Osteocyte (in vitro differentiated cells): ENCODE measurements at regions not wholly inside any gene's neighbourhood (a gene's known extent, or its start where the extent isn't known, plus 50 kb on each side); places are given as distances from the start of the nearest gene placed in this dataset.

Source experiments
- DNase-seq: peaks from one replicate; pipeline ENCODE4 v3.0.0; 2021; ENCODE audit warnings: mixed read lengths; ENCODE audit not compliant: unreplicated experiment; ENCODE audit errors: extremely low spot score
- H3K27ac Mint-ChIP-seq: one replicate; pipeline ENCODE4 v1.8.0; 2021; ENCODE audit warnings: mild to moderate bottlenecking, mixed read lengths; ENCODE audit not compliant: unreplicated experiment
- H3K27me3 Mint-ChIP-seq: one replicate; pipeline ENCODE4 v1.8.0; 2021; ENCODE audit warnings: mixed read lengths; ENCODE audit not compliant: unreplicated experiment
- H3K36me3 Mint-ChIP-seq: one replicate; pipeline ENCODE4 v1.8.0; 2021; ENCODE audit warnings: mixed read lengths; ENCODE audit not compliant: unreplicated experiment
- H3K4me1 Mint-ChIP-seq: one replicate; pipeline ENCODE4 v1.8.0; 2021; ENCODE audit warnings: mixed read lengths; ENCODE audit not compliant: unreplicated experiment
- H3K4me3 Mint-ChIP-seq: one replicate; pipeline ENCODE4 v1.8.0; 2021; ENCODE audit warnings: mild to moderate bottlenecking, moderate library complexity, mixed read lengths; ENCODE audit not compliant: unreplicated experiment
- H3K9me3 Mint-ChIP-seq: one replicate; pipeline ENCODE4 v1.8.0; 2021; ENCODE audit warnings: mixed read lengths; ENCODE audit not compliant: unreplicated experiment
- TF ChIP-seq, protein P1 (sequence below): fragments of 200-600 bp; sonication (generic); IDR thresholded peaks from 2 replicates; pipeline ENCODE4 v1.5.0; 2021; ENCODE audit warnings: antibody characterized with exemption, mild to moderate bottlenecking, moderate library complexity

DNA sequence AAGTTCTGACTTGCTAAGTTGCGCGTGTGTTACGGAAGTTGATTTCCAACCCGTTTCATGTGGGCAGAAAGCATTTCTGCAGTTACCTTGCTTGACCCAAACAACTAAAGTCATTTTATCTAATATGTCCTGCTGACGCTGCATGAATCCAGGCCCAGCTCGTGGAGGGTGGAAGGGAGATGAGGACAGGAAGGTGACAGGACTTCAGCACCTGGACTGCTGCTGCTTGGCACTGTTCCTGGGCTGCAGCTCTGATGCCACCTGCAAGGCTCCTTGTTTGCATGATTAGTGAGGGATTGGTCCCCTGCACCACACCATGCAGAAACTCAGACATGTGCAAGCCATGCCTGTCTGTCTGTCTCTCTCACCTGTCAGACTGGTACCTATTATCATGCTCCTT is 198.4 kb downstream of the PRDM2 start:
- TF ChIP-seq, protein P1, sequence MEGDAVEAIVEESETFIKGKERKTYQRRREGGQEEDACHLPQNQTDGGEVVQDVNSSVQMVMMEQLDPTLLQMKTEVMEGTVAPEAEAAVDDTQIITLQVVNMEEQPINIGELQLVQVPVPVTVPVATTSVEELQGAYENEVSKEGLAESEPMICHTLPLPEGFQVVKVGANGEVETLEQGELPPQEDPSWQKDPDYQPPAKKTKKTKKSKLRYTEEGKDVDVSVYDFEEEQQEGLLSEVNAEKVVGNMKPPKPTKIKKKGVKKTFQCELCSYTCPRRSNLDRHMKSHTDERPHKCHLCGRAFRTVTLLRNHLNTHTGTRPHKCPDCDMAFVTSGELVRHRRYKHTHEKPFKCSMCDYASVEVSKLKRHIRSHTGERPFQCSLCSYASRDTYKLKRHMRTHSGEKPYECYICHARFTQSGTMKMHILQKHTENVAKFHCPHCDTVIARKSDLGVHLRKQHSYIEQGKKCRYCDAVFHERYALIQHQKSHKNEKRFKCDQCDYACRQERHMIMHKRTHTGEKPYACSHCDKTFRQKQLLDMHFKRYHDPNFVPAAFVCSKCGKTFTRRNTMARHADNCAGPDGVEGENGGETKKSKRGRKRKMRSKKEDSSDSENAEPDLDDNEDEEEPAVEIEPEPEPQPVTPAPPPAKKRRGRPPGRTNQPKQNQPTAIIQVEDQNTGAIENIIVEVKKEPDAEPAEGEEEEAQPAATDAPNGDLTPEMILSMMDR: no peak
- peaks cover 1% of the 10 kb centered on the region for H3K9me3 Mint-ChIP-seq
- peaks cover 6% of the 10 kb centered on the region for H3K4me1 Mint-ChIP-seq
- H3K27ac Mint-ChIP-seq: no peak overlapping the region
- peaks cover 10% of the 10 kb centered on the region for H3K27me3 Mint-ChIP-seq
- H3K4me3 Mint-ChIP-seq: no peak overlapping the region
- H3K36me3 Mint-ChIP-seq: no peaks in the 10 kb centered on the region
- no peak for DNase-seq

DNA sequence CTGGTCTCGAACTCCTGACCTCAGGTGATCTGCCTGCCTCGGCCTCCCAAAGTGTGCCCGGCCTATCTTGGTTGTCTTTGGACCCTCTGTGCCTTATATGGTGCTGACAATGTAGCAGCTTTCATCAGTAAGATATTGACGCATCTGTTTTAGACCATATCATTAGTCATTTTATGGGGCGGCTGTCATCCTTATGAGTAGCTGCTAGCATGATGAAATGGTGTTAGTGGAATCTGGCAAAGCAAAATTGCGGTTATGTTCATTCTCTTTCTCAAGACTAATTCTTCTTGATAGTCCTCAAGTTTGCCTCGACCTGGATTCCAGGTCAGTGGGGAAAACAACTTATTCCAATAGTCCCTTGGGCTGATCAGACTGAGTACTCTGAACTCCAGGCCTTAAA is 199.9 kb downstream of the PRDM2 start:
- TF ChIP-seq, protein P1: no peak
- peaks cover 4% of the 10 kb centered on the region for H3K4me1 Mint-ChIP-seq
- DNase-seq: no peak
- H3K4me3 Mint-ChIP-seq: no peak overlapping the region
- no peaks in the 10 kb centered on the region for H3K36me3 Mint-ChIP-seq
- peaks cover 14% of the 10 kb centered on the region for H3K9me3 Mint-ChIP-seq
- no peaks in the 10 kb centered on the region for H3K27me3 Mint-ChIP-seq
- no peak overlapping the region for H3K27ac Mint-ChIP-seq

DNA sequence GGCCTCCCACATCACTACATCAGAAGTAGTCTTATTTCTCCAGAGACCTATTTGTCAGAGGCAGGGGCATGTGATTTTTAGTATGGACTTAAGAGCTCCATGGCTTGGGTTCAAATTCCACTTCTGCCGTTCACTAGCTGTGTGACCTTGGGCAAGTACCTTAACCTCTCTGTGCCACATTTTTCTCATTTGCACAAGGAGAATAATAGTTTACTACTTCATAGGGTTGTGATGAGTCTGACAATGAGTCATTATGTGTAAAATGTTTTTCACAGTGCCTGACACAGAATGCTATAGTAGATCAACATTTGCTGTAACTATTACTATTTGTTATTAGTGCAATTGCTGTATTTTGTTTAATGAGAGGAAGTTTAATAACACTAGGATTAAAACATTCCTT is 200.6 kb downstream of the PRDM2 start:
- Mint-ChIP-seq H3K27ac (no peak overlapping the region), H3K36me3 (no peaks in the 10 kb centered on the region), H3K4me1 (peaks cover 4% of the 10 kb centered on the region), H3K4me3 (no peak overlapping the region), H3K27me3 (no peaks in the 10 kb centered on the region), H3K9me3 (peaks cover 15% of the 10 kb centered on the region)
- DNase-seq: no peak
- TF ChIP-seq, protein P1: no peak

DNA sequence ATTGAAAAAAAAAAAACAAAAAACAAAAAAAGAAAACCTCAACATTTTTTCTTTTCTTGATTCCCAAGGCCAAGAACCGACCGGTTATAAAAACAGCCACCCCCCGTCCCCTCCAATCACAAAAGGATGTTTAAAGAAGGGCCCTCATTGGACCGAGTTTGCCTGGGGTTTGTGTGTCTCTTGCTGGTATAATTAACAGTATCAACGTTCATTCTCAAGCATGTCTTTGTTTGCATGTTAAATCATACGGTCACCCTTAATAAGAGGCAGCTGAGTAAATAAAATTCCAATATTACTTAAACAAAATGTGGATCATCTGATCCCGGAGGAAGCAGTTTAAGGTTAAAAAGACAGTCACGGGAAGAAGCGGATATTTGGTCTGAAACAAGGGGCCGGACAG is 201.1 kb downstream of the PRDM2 start:
- H3K27me3 Mint-ChIP-seq: no peaks in the 10 kb centered on the region
- no peak overlapping the region for H3K27ac Mint-ChIP-seq
- H3K9me3 Mint-ChIP-seq: peaks cover 20% of the 10 kb centered on the region

DNA sequence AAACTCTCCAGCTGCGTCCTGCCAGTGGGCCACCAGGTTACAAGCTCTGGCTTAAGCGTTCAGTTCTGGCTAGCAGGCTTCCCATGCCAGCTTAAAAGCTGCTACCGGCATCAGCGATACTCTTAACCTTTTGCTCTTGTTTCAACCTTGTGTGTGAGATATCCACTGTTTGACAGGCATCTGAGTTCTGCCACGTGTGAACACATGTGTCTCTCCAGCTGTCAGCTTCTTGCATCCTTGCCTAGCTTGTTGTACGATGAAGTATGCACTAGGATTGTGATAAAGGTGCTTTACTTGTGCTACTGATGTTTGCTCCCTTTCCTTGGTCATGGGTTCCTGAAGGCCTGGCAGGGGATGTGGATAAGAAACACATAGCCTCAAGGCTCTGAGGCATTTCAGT is 201.6 kb downstream of the PRDM2 start:
- TF ChIP-seq, protein P1: no peak
- DNase-seq: no peak
- Mint-ChIP-seq H3K27ac (no peak overlapping the region), H3K27me3 (no peaks in the 10 kb centered on the region), H3K4me1 (peaks cover 4% of the 10 kb centered on the region), H3K4me3 (no peak overlapping the region), H3K36me3 (no peaks in the 10 kb centered on the region), H3K9me3 (peaks cover 21% of the 10 kb centered on the region)

More for the DNA sequence above, 201.1 kb downstream of the PRDM2 start:
- TF ChIP-seq, protein P1: no peak
- Mint-ChIP-seq H3K4me1 (peaks cover 4% of the 10 kb centered on the region), H3K4me3 (no peak overlapping the region), H3K36me3 (no peaks in the 10 kb centered on the region)
- DNase-seq: no peak
